HCT116 (cell line): ENCODE measurements at regions not wholly inside any gene's neighbourhood (a gene's known extent, or its start where the extent isn't known, plus 50 kb on each side); places are given as distances from the start of the nearest gene placed in this dataset.

Experiments
- ATAC-seq: fragments of 200-7000 bp; cut with Tn5 transposase; 2 replicates; pipeline ENCODE4 v1.9.1; 2020; ENCODE audit warnings: mild to moderate bottlenecking, moderate library complexity
- BruUV-seq: library from RNA; stranded (reverse); fragments of 400-500 nt; replicated peaks from 2 replicates; lab custom pipeline; 2021; lab: Mats Ljungman, UMichigan
- CTCF ChIA-PET: fragments of 300-600 bp; sonication (Branson Sonifier 250); formaldehyde crosslinking; loops from one replicate; lab custom pipeline; 2021; ENCODE audit warnings: antibody characterized with exemption; lab: Charles Lee
- POLR2A ChIA-PET: fragments of 300-600, 350-600 bp; sonication (Branson Sonifier 250); formaldehyde crosslinking; loops from one replicate; lab custom pipeline; 2021; ENCODE audit warnings: antibody characterized with exemption; lab: Charles Lee
- RAD21 ChIA-PET, 2 experiments: fragments of 300-600 bp; sonication (Branson Sonifier 250); formaldehyde crosslinking; loops; one replicate each; lab custom pipeline; 2023; ENCODE audit warnings: low total read pairs in 2 of 2; ENCODE audit not compliant: uncharacterized antibody in 2 of 2, unreplicated experiment in 2 of 2, low non-redundant PET in 1 of 2; lab: Charles Lee
- DNase-seq: peaks from one replicate; pipeline ENCODE4 v3.0.0-alpha.2; 2010; ENCODE audit warnings: low read depth, low spot score
- H2AFZ ChIP-seq: fragments of 200-600 bp; shearing (Covaris generic), sonication (generic); 2 replicates; pipeline ENCODE4 v1.6.1; 2017; ENCODE audit warnings: low read depth, mixed run types, mixed read lengths, antibody characterized with exemption, low read length; ENCODE audit not compliant: poor library complexity, severe bottlenecking
- H3K27ac ChIP-seq: 2 replicates; pipeline ENCODE4 v1.5.1; 2012; ENCODE audit warnings: low read depth, low read length
- H3K27me3 ChIP-seq: fragments of 200-600 bp; sonication (generic); 2 replicates; pipeline ENCODE4 v1.6.1; 2016; ENCODE audit warnings: mixed run types, low read length, mixed read lengths; ENCODE audit not compliant: insufficient read depth
- H3K36me3 ChIP-seq, 2 experiments: fragments of 200-500 bp in 1 of 2; fragments of 200-600 bp in 1 of 2; sonication (Bioruptor generic) in 1 of 2; sonication (generic) in 1 of 2; 2 replicates each; pipeline versions ENCODE4 v1.5.1 to v1.6.1; 2014 to 2016; ENCODE audit warnings: low read length in 2 of 2, inconsistent platforms in 1 of 2, mixed read lengths in 1 of 2, mixed run types in 1 of 2; ENCODE audit not compliant: insufficient read depth in 2 of 2, control insufficient read depth in 1 of 2
- H3K4me1 ChIP-seq, 2 experiments: fragments of 200-600 bp in 1 of 2; sonication (generic) in 1 of 2; 2 replicates each; pipeline versions ENCODE4 v1.5.1 to v1.6.1; 2012 to 2017; ENCODE audit warnings: low read length in 2 of 2, inconsistent platforms in 1 of 2, mild to moderate bottlenecking in 1 of 2, mixed read lengths in 1 of 2, mixed run types in 1 of 2, moderate library complexity in 1 of 2; ENCODE audit not compliant: insufficient read depth in 2 of 2, control insufficient read depth in 1 of 2
- H3K4me2 ChIP-seq: fragments of 200-600 bp; sonication (generic); 2 replicates; pipeline ENCODE4 v1.6.1; 2017; ENCODE audit warnings: mixed run types, low read length, mixed read lengths
- H3K4me3 ChIP-seq, 2 experiments: fragments of 200-600 bp in 1 of 2; sonication (generic) in 1 of 2; replicated peaks in 1 of 2; 2 replicates each; pipeline ENCODE4 v1.5.1; 2011 to 2016; ENCODE audit warnings: low read length in 2 of 2, control low read depth in 1 of 2, low read depth in 1 of 2, mild to moderate bottlenecking in 1 of 2, mixed read lengths in 1 of 2, mixed run types in 1 of 2
- H3K79me2 ChIP-seq: fragments of 200-600 bp; sonication (generic); 2 replicates; pipeline ENCODE4 v1.6.1; 2017; ENCODE audit warnings: mild to moderate bottlenecking, mixed run types, low read length, moderate library complexity, mixed read lengths; ENCODE audit not compliant: insufficient read depth
- H3K9ac ChIP-seq: fragments of 200-600 bp; sonication (generic); 2 replicates; pipeline ENCODE4 v1.6.1; 2016; ENCODE audit warnings: low read length, mixed read lengths
- H3K9me2 ChIP-seq: fragments of 200-600 bp; sonication (generic), shearing (Covaris generic); 2 replicates; pipeline ENCODE4 v1.6.1; 2017; ENCODE audit warnings: mixed run types, mild to moderate bottlenecking, moderate library complexity; ENCODE audit not compliant: insufficient read depth
- H3K9me3 ChIP-seq, 2 experiments: fragments of 200-500 bp in 1 of 2; fragments of 200-600 bp in 1 of 2; sonication (Bioruptor generic) in 1 of 2; sonication (generic) in 1 of 2; 2 replicates each; pipeline ENCODE4 v1.6.1; 2014 to 2017; ENCODE audit warnings: low read length in 2 of 2, mixed read lengths in 2 of 2, inconsistent platforms in 1 of 2, low read depth in 1 of 2, mild to moderate bottlenecking in 1 of 2, mixed run types in 1 of 2, moderate library complexity in 1 of 2; ENCODE audit not compliant: control insufficient read depth in 1 of 2, insufficient read depth in 1 of 2
- H4K20me1 ChIP-seq: fragments of 200-600 bp; sonication (generic), shearing (Covaris generic); 2 replicates; pipeline ENCODE4 v1.6.1; 2017; ENCODE audit warnings: mixed run types, mild to moderate bottlenecking, moderate library complexity; ENCODE audit not compliant: insufficient read depth
- CBX3 ChIP-seq: IDR thresholded peaks from 2 replicates; pipeline ENCODE4 v1.6.1; 2012; ENCODE audit warnings: low read depth
- EGR1 ChIP-seq: IDR thresholded peaks from 2 replicates; pipeline ENCODE4 v1.6.1; 2012; ENCODE audit warnings: low read depth
- ELF1 ChIP-seq: IDR thresholded peaks from 2 replicates; pipeline ENCODE4 v1.6.1; 2012; ENCODE audit warnings: low read depth, borderline replicate concordance
- EZH2 ChIP-seq: fragments of 200-600 bp; sonication (generic); IDR thresholded peaks from 2 replicates; pipeline ENCODE4 v1.6.1; 2017; ENCODE audit warnings: antibody characterized with exemption, mixed run types
- FOSL1 ChIP-seq: IDR thresholded peaks from 2 replicates; pipeline ENCODE4 v1.6.1; 2012; ENCODE audit warnings: low read depth
- JUND ChIP-seq: IDR thresholded peaks from 2 replicates; pipeline ENCODE4 v1.6.1; 2012
- POLR2AphosphoS5 ChIP-seq: IDR thresholded peaks from 2 replicates; pipeline ENCODE4 v1.6.1; 2011; ENCODE audit warnings: mild to moderate bottlenecking, low read depth, low read length, moderate library complexity
- SIN3A ChIP-seq: IDR thresholded peaks from 2 replicates; pipeline ENCODE4 v1.6.1; 2012; ENCODE audit warnings: low read depth
- SRF ChIP-seq: IDR thresholded peaks from 2 replicates; pipeline ENCODE4 v1.6.1; 2012; ENCODE audit warnings: low read depth
- TCF7L2 ChIP-seq: IDR thresholded peaks from 2 replicates; pipeline ENCODE4 v1.7.0; 2011; ENCODE audit warnings: borderline replicate concordance, inconsistent platforms; ENCODE audit not compliant: insufficient read depth, insufficient read length; ENCODE audit errors: extremely low read depth
- intact Hi-C: fragments of 100-400 bp; cut with micrococcal nuclease; formaldehyde crosslinking; loops from 2 replicates; pipeline ENCODE4 v1.10.0; 2022
- TF ChIP-seq, protein P1 (sequence below): IDR thresholded peaks from 2 replicates; pipeline ENCODE4 v1.6.1; 2012
- TF ChIP-seq, protein P2 (sequence below): IDR thresholded peaks from 2 replicates; pipeline ENCODE4 v1.6.1; 2012
- TF ChIP-seq, protein P3 (sequence below): IDR thresholded peaks from 2 replicates; pipeline ENCODE4 v1.6.1; 2011; ENCODE audit warnings: mild to moderate bottlenecking, low read length, moderate library complexity; ENCODE audit not compliant: insufficient replicate concordance; ENCODE audit errors: extremely low read depth
- TF ChIP-seq, protein P4 (sequence below): IDR thresholded peaks from 2 replicates; pipeline ENCODE4 v1.6.1; 2012; ENCODE audit warnings: low read depth

DNA sequence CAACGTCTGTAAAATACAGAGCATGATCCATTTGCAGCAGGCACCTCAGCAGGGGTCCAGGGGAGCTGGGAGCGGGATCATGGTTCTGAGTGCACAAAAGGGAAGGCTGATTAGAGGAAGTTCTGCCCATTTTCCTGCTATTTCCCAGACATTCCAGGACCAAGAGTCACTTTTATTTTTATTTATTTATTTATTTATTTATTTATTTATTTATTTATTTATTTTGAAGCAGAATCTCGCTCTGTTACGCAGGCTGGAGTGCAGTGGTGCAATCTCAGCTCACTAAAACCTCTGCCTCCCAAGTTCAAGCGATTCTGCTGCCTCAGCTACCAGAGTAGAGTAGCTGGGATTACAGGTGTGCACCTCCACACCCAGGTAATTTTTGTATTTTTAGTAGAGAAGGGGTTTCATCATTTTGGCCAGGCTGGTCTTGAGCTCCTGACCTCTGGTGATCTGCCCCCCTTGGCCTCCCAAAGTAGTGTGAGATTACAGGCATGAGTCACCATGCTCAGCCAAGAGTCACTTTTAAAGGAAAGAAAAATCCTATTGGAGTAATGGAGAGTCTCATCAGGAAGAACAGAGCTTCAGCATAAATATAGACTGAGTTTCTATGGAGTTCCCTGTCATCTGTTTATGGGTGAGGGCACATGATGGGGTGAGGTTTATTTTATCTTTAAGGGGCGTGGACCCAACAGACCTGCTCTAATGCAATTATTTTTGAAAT is 355.2 kb downstream of the HAPSTR1 start:
- no peaks in the 10 kb centered on the region for H3K36me3 ChIP-seq
- H3K79me2 ChIP-seq, result no peaks in the 10 kb centered on the region
- no peak overlapping the region for H3K4me2 ChIP-seq
- BruUV-seq, result no TSS peak
- no peak overlapping the region for H3K4me3 ChIP-seq
- TF ChIP-seq POLR2AphosphoS5 (no peak), ELF1 (no peak), SRF (no peak), FOSL1 (no peak), EZH2 (no peak), SIN3A (no peak), CBX3 (no peak), JUND (no peak), EGR1 (no peak), TCF7L2 (no peak)
- TF ChIP-seq, protein P1, sequence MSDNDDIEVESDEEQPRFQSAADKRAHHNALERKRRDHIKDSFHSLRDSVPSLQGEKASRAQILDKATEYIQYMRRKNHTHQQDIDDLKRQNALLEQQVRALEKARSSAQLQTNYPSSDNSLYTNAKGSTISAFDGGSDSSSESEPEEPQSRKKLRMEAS, result no peak
- TF ChIP-seq, protein P2, sequence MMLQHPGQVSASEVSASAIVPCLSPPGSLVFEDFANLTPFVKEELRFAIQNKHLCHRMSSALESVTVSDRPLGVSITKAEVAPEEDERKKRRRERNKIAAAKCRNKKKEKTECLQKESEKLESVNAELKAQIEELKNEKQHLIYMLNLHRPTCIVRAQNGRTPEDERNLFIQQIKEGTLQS, result no peak
- TF ChIP-seq, protein P3, sequence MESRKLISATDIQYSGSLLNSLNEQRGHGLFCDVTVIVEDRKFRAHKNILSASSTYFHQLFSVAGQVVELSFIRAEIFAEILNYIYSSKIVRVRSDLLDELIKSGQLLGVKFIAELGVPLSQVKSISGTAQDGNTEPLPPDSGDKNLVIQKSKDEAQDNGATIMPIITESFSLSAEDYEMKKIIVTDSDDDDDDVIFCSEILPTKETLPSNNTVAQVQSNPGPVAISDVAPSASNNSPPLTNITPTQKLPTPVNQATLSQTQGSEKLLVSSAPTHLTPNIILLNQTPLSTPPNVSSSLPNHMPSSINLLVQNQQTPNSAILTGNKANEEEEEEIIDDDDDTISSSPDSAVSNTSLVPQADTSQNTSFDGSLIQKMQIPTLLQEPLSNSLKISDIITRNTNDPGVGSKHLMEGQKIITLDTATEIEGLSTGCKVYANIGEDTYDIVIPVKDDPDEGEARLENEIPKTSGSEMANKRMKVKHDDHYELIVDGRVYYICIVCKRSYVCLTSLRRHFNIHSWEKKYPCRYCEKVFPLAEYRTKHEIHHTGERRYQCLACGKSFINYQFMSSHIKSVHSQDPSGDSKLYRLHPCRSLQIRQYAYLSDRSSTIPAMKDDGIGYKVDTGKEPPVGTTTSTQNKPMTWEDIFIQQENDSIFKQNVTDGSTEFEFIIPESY, result no peak
- TF ChIP-seq, protein P4, sequence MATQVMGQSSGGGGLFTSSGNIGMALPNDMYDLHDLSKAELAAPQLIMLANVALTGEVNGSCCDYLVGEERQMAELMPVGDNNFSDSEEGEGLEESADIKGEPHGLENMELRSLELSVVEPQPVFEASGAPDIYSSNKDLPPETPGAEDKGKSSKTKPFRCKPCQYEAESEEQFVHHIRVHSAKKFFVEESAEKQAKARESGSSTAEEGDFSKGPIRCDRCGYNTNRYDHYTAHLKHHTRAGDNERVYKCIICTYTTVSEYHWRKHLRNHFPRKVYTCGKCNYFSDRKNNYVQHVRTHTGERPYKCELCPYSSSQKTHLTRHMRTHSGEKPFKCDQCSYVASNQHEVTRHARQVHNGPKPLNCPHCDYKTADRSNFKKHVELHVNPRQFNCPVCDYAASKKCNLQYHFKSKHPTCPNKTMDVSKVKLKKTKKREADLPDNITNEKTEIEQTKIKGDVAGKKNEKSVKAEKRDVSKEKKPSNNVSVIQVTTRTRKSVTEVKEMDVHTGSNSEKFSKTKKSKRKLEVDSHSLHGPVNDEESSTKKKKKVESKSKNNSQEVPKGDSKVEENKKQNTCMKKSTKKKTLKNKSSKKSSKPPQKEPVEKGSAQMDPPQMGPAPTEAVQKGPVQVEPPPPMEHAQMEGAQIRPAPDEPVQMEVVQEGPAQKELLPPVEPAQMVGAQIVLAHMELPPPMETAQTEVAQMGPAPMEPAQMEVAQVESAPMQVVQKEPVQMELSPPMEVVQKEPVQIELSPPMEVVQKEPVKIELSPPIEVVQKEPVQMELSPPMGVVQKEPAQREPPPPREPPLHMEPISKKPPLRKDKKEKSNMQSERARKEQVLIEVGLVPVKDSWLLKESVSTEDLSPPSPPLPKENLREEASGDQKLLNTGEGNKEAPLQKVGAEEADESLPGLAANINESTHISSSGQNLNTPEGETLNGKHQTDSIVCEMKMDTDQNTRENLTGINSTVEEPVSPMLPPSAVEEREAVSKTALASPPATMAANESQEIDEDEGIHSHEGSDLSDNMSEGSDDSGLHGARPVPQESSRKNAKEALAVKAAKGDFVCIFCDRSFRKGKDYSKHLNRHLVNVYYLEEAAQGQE, result no peak
- peaks cover 15% of the 10 kb centered on the region; the same call in 1 of the 2 replicates for H3K27me3 ChIP-seq
- ChIA-PET POLR2A (no interaction called here), CTCF (no interaction called here), RAD21 (no interaction called here)
- H3K9ac ChIP-seq, result no peak overlapping the region
- no peak overlapping the region for H2AFZ ChIP-seq
- no peak overlapping the region for H3K27ac ChIP-seq
- no peaks in the 10 kb centered on the region for H4K20me1 ChIP-seq
- H3K9me2 ChIP-seq, result no peaks in the 10 kb centered on the region
- DNase-seq (no peak), ATAC-seq (no peak)
- intact Hi-C loops, result no loop called here
- H3K4me1 ChIP-seq, result no peaks in the 10 kb centered on the region
- H3K9me3 ChIP-seq, result no peaks in the 10 kb centered on the region
